ENCODE measurements at regions not wholly inside any gene's neighbourhood (a gene's known extent, or its start where the extent isn't known, plus 50 kb on each side); places are given as distances from the start of the nearest gene placed in this dataset.
A peak's percentile ranks its signal among the peaks of the same experiment; 100 is the strongest.

GRCh38 chr1:58890609-58891008 lies 106.8 kb upstream of the JUN start:
- DNase-seq (ENCODE audit: low read depth): no peak

- no peak for DNase-seq (ENCODE audit: low read depth)
These were observed 107.5 kb upstream of the JUN start for GRCh38 chr1:58891347-58891746.

DNA sequence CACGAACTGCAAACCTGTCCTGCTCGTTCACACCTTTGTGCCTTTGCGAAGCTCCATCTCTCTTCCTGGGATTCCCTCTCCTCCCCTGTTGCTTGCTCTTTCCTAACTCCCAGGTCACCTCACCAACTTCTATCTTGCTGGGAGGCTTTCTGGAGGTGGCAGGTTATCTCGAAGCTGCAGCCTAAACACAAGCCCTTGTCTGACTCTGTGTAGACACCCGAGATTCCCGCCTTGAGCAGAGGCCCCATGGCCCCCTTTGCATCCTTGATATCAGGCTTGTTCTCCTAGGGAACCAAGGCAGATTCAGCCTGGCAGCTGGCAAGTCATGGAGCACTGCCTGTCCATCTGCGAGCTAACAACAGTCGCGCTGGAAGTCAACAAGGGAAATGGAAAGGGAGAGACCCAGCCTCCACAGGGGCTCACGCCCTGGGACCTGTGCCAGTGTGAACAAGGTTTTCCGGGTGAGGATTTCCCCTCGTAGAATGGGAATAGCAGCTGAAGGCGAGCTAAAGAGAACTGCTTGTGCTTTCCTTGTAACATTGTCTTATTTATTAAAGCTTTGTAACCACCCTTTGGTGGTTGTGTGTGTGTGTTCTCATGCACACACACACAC lies 109.5 kb upstream of the JUN start:
- DNase-seq (ENCODE audit: low read depth): no peak

DNA sequence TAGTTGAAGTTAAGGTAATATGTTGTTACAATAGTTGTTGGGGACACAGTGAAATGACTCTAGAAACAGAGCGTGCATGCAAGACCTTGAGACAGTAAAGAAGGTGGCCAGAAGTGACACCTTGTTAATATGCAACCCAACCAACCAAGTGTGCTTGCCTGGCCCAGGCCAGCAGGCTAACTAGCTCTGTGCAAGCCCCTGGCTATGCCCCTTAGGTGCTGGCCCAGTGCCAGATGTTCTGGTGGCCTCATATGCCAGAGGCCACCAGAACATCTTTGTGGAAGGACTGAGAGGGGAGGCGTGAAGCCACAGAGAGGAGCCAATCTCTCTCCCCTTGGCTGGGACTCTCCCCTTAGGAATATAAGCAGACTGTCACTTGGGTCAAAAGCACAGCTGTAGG lies 111.2 kb upstream of the JUN start:
- DNase-seq (ENCODE audit: low read depth): no peak

DNA sequence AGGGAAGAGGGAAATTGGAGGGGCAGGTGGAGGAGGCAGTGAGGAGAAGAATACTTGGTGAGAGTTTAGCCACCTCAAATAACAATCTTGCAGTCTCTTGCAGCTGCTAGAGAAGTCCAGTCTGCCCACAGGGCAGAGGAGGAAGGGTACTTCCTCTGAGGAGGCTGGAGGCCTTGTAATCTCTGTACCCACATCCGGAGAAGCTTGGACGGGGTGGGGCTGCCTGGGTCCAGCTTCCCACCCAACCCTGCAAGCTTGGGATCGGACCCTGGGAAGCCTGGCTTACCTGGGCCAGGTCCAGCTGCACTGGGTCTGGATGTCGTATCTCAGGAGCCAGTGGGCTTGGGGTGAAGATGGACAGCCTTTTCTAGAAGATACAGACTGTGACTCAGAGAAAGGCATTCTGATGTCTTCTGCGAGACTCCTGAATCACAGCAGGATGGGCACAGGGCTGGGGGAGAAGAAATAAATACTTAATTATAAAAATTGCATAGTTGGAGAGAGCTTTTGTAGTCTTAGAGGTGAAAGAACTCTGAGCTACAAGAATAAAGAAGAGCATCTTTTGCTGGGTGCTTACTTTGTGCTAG lies 111.8 kb upstream of the JUN start:
- peak; percentile 43 for DNase-seq (ENCODE audit: low read depth)

DNA sequence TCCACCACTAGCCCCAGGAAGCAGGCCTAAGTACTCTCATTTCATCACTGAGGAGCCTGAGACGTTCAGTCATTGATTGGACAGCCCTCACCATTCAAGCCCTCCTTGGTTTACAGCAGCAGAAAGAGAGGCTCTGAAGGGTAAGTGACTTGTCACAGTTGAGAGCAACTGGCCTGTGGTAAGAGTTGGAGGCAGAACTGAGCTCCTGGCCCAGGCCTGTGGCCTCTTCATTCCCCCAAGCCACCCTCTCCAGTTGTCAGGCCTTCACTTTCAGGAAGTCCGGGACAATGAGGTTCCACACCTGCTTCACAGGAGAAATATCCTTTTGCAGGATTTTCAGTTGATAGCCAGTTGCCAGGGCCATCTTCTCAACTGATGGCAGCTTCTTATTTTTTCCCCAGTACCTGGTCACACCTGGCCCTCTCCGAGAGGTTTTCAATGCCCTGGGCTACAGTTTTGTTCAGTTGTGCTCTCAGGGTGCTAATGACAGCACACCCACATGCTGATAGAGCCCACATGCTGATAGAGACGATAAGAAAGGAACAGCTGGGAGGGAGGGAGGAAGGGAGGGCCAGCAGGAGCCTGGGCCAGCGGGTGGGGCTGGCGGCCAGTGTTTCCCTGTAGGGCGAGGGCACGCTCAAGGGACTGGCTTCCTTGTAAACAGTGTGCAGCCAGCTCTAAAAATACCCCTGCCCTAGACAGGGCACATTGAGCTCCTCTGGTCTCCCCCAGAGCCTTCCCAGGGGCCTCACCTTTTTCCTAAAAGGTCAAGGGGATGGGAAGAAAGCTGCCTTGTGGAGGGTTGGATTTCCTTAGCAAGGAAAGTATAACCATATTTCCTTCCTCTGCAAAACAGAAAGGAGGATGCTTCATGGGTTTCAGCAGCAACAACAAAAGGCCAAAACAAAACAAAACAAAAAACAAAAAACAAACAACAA lies 112.7 kb upstream of the JUN start:
- DNase-seq (ENCODE audit: low read depth): peak; percentile 29

- DNase-seq (ENCODE audit: low read depth): peak; percentile 87
These were observed 115.1 kb upstream of the JUN start for GRCh38 chr1:58898739-58899586.

GRCh38 chr1:58899587-58900271 lies 115.9 kb upstream of the JUN start:
- DNase-seq (ENCODE audit: low read depth): no peak

GRCh38 chr1:58900396-58900795 lies 116.5 kb upstream of the JUN start:
- no peak for DNase-seq (ENCODE audit: low read depth)

DNA sequence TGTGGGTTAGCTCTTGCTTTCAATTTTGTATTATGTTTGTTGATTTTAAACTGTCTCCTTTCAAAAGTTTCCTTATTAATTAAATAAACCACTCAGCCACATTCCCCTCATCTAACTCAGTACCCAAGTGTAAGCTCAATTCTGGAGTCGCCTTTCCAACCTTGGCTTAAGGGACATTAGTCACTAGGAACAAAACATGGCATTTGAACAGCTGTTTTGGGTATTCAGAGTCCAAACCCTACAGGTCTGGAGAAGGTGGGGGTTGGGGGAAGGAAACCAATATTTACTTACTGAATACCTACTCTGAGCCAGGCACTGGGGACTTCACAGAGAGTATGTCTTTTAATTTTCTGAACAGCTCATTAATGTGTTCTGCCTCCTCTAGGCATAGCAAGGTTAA lies 117.2 kb upstream of the JUN start:
- DNase-seq (ENCODE audit: low read depth): no peak

GRCh38 chr1:58902830-58903513 lies 119.1 kb upstream of the JUN start:
- DNase-seq (ENCODE audit: low read depth): no peak

- DNase-seq (ENCODE audit: low read depth): peak; percentile 91
These were observed 119.9 kb upstream of the JUN start for GRCh38 chr1:58903514-58904298.

DNA sequence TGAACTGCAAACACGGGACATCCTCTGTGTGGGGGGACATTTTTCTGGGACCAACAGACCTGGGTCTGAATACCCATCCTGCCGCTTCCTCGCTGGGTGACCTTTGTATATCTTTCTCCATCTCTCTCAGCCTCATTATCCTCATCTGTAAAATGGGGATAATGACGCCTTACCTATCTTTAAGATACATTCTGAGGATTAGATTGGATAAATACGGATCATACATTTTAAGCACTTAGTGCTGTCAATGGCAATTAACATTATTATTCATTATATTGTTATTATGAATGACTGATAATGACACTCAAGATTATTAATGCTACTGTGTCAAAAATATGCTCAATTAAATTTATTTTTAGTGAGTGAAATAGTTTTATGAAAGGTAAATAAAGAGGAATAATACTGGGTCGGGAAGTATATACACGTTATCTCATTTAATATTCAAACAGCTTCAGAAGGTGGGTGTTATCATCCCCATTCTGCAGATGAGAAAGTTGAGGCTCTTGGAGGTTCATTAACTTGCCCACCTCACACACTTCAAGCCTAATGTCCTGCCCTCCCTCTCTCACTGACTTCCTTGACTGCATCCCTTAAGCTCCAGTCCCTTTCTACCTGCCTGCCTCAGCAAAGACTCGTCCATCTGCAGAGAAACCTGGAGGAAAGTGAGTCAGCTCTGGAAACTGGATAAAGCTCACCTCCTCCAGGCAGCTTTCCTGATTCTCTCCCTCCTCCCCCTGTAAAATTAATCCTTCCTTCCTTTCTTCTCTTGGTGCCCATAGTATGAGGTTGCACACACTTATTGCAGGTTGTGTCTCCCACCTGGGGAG lies 120.7 kb upstream of the JUN start:
- DNase-seq (ENCODE audit: low read depth): no peak

DNA sequence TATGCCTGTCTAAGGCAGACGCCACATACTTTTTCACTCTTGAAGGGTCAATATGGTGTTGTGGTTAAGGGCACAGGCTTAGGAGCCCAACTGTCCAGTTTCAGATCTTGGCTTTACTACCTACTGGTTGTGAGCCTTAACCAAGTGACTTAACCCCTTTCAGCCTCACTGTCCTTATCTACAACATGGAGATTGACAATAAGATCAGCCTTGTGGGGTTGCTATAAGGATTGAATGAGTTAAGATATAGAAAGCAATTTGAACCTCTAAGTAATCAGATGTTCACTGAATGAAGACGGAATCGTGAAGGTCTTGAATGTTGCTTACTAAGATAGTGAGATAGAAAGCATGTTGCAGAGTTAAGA lies 121.3 kb upstream of the JUN start:
- DNase-seq (ENCODE audit: low read depth): no peak

GRCh38 chr1:58905628-58906221 lies 121.9 kb upstream of the JUN start:
- DNase-seq (ENCODE audit: low read depth): no peak

- no peak for DNase-seq (ENCODE audit: low read depth)
These were observed 123.6 kb upstream of the JUN start for GRCh38 chr1:58907398-58907797.

- peak; percentile 60 for DNase-seq (ENCODE audit: low read depth)
These were observed 125.0 kb upstream of the JUN start for GRCh38 chr1:58908561-58909560.

Data from amniotic epithelial cell (primary cell).